NB4 (cell line): ENCODE measurements at regions not wholly inside any gene's neighbourhood (a gene's known extent, or its start where the extent isn't known, plus 50 kb on each side); places are given as distances from the start of the nearest gene placed in this dataset.

ENCODE experiments used
- DNase-seq: peaks from one replicate; pipeline ENCODE4 v3.0.0; 2010; ENCODE audit warnings: low read depth
- H3K4me3 ChIP-seq: one replicate; pipeline ENCODE4 v1.5.1; 2011; ENCODE audit warnings: mild to moderate bottlenecking, low read depth, low read length, moderate library complexity
- MYC ChIP-seq: IDR thresholded peaks from 2 replicates; pipeline ENCODE4 v1.6.1; 2011; ENCODE audit warnings: low read depth, low read length
- POLR2A ChIP-seq: IDR thresholded peaks from 2 replicates; pipeline ENCODE4 v1.6.1; 2011; ENCODE audit warnings: mild to moderate bottlenecking; ENCODE audit not compliant: insufficient read length; ENCODE audit errors: extremely low read depth
- TF ChIP-seq, protein P1 (sequence below): IDR thresholded peaks from one replicate; pipeline ENCODE4 v1.5.1; 2012; ENCODE audit warnings: low read depth, low read length
- TF ChIP-seq, protein P2 (sequence below): IDR thresholded peaks from 2 replicates; pipeline ENCODE4 v1.6.1; 2011; ENCODE audit warnings: low read depth, low read length

DNA sequence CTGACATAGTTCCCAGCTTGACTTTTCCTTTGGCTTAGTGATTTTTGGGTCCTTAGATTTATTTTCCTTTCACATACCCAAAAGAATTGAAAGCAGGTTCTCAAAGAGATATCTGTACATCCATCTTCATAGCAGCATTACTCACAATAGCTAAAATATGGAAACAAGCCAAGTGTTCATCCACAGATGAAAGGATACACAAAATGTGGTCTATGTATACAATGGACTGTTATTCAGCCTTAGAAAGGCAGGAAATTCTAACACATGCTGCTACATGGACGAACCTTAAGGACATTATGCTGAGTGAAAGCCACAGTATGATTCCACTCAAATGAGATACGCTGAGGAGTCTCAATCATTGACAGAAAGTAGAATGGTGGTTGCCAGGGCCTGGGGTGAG is 171.8 kb downstream of the IGLL1 start:
- no peak overlapping the region for H3K4me3 ChIP-seq
- DNase-seq, result no peak
- TF ChIP-seq, protein P1, sequence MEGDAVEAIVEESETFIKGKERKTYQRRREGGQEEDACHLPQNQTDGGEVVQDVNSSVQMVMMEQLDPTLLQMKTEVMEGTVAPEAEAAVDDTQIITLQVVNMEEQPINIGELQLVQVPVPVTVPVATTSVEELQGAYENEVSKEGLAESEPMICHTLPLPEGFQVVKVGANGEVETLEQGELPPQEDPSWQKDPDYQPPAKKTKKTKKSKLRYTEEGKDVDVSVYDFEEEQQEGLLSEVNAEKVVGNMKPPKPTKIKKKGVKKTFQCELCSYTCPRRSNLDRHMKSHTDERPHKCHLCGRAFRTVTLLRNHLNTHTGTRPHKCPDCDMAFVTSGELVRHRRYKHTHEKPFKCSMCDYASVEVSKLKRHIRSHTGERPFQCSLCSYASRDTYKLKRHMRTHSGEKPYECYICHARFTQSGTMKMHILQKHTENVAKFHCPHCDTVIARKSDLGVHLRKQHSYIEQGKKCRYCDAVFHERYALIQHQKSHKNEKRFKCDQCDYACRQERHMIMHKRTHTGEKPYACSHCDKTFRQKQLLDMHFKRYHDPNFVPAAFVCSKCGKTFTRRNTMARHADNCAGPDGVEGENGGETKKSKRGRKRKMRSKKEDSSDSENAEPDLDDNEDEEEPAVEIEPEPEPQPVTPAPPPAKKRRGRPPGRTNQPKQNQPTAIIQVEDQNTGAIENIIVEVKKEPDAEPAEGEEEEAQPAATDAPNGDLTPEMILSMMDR, result no peak
- no peak for TF ChIP-seq MYC
- TF ChIP-seq, protein P2, sequence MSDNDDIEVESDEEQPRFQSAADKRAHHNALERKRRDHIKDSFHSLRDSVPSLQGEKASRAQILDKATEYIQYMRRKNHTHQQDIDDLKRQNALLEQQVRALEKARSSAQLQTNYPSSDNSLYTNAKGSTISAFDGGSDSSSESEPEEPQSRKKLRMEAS, result no peak
- TF ChIP-seq POLR2A, result no peak

DNA sequence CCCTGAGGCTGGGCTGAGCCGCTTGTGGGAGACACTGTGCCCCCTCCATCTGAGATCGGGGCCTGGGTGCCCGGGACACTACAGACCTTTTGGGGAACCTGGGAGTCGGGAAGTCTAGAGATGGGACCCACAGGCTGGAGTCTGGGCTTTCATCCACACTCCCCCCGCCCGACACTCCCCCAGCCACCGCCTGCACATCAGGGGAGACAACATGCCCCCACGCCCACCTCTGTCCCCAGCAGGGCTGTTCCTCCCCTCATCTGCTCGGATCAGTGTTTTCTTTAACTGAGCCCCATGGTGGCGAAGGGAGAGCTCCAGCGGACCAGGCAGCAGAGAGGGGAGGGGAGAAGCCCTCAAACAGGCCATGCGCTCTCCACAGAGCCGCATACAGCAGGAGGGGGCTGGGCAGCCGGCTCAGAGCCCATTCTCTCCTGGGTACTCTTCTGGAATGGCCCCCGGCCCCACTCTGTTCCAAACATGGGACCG is 174.7 kb downstream of the IGLL1 start:
- TF ChIP-seq MYC, result no peak
- DNase-seq, result no peak
- no peak overlapping the region for H3K4me3 ChIP-seq

DNA sequence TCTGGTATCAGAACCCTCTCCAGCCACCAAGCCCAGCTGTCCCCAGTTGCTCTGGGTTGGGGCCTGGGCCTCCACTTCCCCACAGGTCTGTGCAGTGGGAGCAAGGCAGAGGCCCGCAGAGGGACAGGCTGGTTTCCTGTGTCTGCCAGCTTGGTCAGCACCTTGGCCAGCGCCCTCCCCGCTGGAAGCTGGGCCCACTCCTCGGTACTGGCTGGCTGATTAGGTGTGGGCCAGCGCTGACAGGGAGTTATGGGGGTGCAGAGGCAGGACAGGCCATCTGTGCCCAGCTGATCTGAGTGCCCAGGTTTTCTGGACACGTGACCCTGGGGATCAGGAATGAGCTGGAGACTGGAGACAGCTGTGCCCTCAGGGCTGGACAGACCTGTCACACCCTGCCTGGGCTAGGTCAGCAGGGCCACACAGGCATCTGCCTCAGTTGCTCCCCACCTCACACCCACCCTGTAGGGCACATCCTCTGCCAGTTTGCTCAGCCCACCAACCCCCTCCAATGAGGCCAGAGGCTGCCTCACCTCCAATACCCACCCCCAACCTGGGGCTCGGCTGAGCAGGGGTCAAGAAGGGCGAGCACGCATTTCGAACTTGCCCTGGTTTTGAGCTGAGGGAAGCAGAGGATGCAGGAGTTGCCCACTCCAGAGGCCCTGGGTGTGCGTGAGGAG is 175.3 kb downstream of the IGLL1 start:
- H3K4me3 ChIP-seq, result no peak overlapping the region
- DNase-seq, result no peak

DNA sequence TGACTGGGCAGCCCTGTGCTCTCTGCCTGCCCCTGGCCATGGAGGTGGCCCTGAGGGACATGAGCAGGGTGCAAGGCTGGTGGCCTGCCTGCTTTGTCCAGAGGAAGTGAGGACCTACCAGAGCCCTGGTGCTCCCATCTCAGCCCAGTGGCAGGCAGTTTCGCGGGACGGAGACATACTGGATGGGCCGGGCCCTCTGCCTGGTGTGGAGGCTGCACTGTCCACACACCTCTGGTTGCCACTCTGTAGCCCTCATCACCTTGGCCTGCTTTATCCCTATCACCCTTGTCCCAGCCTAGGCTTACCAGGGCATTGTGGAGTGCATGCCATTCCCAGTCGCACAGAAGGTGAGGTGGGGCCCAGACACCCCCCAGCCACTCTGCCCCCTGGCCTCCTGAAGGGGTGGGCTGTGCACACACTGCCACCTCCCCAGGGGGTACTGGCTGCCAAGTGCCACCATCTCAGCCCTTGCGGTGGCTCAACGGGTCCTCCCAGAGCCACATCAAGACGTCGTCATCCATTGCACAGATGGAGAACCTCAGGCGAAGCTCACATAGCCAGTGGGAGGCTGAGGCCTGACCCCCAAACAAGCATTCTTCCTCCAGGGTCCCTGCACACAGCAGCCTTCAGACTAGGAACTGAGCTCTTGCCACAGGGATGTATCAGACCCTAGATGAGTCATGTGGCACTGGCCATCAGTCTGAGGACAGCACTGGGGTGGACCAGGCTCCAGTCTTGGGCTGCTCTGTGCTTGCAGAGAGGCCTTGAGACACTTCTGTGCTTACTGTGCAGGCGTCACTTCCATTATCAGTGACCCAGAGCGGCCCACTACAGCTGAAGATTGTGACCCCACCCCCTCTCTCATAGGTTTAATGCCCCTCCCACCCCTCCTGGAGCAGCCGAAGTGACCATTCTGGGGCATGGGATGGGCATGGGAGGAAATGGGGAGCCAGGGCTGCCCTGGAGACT is 176.1 kb downstream of the IGLL1 start:
- no peak for DNase-seq
- no peak for TF ChIP-seq POLR2A
- TF ChIP-seq MYC, result no peak
- TF ChIP-seq, protein P2, result no peak
- TF ChIP-seq, protein P1, result no peak
- no peak overlapping the region for H3K4me3 ChIP-seq

More for the DNA sequence above, 175.3 kb downstream of the IGLL1 start:
- TF ChIP-seq, protein P1, result no peak
- TF ChIP-seq MYC (no peak), POLR2A (no peak)
- TF ChIP-seq, protein P2, result no peak

DNA sequence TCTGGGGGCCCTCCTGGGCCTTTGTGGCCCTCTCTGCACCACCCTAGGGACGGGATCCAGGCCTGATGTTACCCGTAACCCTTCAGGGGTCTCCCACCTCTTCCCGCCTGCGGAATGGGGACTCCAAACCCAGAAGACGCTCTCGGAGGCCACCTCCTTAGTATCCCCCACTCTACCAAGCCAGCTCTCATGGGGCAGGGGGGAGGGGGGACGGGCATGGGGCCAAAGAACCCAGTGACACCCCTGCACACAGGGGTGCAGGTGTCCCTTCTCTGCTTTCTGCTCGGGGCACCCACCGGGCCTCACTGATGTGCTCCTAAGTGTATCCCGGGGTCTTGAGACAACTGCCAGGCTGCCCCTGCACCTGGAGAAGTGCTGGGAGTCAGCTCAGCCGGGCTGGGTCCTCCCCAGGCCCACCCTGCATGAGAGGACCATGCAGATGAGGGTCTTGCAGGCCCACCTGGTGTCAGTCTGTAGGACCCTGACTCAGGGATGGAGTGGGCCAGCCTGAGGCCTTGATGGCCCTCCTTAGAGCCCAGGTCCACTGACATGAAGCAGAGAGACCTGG is 176.9 kb downstream of the IGLL1 start:
- H3K4me3 ChIP-seq, result no peak overlapping the region

More for the DNA sequence above, 176.9 kb downstream of the IGLL1 start:
- TF ChIP-seq, protein P1, result no peak
- TF ChIP-seq MYC, result no peak
- TF ChIP-seq, protein P2, result no peak
- no peak for TF ChIP-seq POLR2A
- no peak for DNase-seq
